Epidermal melanocyte (primary cell): ENCODE measurements at regions not wholly inside any gene's neighbourhood (a gene's known extent, or its start where the extent isn't known, plus 50 kb on each side); places are given as distances from the start of the nearest gene placed in this dataset.
"Not testable (repeated sequence)": the region's sequence is repeated elsewhere in the genome, so short reads cannot be mapped to it uniquely, and the experiment has no call there.

ENCODE experiments used
- DNase-seq: peaks from one replicate; pipeline ENCODE4 v3.0.0; 2011; ENCODE audit warnings: low spot score; ENCODE audit not compliant: insufficient read length

DNA sequence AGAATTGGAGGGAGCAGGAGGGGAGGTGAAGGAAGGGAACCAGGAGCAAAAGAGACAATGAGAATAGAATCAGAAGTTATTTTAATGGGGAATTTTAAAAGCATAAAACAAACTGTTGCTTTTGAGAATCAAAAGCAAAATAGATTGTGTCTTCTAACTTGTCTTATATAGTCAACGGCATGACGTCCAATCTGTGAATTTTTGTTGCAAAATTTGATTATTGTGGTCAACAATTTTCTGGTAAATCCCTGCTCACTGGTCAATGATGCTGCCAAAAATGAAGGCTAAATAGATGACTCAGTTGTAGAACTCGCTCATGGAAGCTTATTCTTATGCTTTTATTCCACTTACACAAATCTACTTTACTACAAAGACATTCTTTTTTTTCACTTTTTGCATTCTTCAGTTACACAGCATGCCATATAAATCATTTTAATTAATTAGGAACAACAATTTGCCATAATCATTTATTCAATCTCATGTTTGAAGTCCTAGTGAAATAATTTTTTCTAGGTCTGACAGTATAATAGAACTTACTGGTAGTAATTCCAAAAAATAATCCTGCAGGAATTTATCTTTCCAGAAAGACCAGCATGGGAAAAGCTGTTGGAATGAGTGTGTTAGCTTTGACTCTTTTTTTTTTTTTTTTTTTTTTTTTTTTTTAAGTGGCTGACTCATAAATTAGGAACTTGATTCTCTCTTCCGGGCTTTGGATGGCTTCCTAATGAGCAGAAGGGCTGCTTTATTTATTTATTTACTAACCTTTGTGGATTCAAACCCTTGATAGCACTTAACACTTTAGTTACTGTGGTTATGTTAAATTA, 256.9 kb downstream of the SPRY2 start:
- DNase-seq, result no peak

DNA sequence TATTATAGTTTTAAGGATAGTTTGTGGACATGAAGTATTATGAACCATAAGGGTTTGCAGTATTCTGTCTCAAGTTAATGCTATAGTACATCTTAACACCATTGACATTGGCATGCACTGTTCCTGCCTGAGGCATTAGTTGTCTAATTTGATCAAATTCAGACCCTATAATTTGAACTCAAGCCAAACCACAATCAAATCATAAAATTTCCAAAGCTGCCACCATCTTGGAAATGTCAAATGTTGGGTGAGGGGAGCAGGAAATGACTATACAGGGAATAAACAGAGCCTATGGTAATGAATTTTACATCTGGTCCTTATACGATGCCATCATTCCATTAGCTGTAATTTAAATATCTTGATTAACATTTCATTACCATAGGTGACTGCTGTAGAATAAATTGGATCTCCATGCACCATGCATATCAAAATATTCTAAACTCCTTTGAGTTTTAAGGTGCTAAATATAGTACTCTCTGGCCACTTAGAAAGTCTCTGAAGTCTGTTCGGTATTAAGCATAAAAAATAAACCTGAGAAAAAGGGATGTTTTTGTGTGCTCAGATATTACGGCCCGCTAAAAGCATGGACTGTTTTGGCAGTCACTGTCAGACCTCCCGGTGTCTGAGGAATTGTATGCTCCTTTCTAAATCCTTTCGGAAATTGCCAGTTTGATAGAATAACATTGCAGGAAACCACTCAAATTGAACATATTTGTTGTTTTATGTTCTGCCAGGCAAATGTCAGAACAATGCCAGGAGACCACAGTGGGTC, 257.7 kb downstream of the SPRY2 start:
- no peak for DNase-seq

DNA sequence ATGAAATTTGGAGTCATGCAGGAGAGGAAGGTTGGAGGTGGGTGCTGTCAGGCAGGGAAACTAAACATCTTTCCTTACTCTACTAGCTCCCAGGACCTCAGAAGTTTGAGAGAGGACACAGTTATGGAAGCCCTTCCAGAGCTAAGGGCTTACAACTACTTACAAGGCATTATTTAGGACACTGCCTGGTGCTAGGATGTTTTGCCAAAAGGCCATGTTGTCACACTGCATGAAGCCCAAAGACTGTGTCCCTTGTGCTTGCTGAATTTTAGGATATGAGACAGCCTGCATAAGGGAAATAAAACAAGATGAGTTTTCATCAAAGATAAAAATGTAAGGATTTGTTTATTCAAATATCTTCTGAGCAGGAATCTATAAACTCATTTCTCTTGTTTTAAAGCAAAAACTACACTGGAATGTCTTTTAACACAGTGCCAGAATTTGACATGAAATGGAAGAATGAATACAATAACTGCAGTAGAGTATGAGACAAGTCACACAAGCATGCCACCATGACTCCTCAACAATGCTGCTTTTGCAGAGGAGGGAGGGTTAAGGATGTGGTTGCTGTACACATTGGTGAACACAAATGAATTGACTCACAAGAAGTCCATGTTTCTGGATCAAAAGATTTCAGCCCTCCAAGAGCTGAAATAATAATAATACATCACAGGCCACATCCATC, 258.4 kb downstream of the SPRY2 start:
- no peak for DNase-seq

DNA sequence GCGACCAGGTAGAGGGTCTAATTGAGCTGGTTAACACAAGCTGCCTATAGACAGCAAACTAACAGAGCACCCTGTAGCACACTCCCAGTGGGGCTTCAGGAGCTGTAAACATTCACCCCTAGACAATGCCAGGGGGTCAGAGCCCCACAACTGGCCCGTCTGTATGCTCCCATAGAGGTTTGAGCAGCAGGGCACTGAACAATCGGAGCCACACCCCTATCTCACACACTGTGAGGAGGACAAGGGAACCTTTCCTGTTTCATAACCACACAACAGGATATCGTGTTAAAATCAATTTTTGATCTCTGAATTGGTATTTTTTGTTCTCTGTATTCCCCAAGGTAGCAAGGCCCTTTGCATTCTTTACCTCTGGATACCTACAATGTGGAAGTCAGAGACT, 266.1 kb downstream of the SPRY2 start:
- no peak for DNase-seq

DNA sequence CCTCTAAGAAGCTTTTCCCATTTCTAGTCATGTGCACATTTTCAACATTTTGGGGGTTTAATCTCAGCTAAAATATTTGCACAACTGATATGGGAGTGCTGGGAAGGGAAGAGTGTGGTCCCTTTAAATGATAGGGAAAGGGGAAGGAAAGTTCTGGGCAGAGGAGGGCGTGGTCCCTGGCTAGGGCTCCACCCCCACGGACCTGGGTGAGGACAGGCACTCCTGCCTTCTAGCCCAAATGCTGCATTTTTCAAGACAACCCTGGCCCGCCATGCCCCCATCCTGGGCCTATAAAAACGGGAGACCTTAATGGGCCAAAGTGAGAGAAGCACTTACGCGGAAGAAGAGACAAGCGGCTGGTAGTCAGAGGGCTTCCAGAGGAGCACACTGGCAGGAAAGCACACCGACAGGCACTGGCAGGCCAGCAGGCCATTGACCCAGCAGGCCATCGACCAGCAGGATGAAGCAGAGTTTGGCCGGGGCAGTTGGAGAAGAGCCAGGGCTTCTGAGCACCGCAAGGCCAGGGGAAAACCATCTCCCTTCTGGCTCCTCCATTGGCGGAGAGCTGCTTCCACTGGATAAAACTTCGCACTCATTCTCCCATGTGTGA, 266.7 kb downstream of the SPRY2 start:
- DNase-seq, result no peak

DNA sequence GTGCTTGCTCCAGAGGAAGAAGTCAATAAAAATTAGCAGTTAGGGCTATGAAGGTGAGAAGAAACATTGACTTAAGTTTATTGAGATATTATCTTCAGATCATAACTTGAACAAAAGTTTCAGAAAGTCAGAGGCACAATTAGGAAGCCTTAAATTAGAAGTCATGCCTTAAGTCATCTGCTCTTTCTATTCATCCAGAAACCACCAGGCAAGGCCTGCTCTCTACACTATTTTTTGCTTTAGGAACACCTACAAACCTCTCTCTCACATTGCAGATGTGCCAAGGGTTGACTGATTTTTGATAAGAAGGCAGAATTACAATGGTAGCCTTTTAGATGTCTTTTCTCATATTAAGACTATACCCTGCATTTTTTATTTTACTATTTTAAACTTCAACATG, 268.7 kb downstream of the SPRY2 start:
- no peak for DNase-seq

DNA sequence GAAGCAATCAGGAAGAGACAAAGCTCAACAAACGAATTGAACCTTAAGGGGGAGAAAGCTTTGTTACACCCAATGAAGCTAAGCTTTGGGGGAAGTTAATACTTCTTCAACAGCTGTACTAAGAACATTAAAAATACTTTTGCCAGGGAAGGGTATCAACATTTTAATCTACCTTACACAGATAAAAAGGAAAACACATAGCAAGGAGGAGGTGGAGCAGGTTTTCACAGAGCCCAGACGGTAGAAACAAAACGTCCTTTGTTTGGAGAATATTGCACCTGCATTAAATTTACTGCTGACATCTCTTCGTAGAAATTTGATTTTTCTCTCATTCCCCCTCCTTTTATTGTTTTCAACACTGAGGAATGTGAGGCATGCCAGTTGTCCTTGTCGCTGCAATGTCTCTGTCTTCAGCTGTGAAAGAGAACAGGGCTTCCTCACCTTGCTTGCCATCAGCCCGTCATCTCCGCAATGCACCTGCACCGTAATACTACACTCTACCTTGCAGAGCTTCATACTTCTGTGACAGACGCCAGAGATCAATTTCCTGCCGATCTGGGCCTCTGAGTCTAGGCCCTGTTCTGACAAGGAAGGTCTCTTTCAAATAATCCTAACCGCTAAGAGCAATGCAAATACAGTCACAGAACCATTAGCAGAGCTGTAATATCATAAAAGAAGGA, 270.8 kb downstream of the SPRY2 start:
- DNase-seq, result no peak

DNA sequence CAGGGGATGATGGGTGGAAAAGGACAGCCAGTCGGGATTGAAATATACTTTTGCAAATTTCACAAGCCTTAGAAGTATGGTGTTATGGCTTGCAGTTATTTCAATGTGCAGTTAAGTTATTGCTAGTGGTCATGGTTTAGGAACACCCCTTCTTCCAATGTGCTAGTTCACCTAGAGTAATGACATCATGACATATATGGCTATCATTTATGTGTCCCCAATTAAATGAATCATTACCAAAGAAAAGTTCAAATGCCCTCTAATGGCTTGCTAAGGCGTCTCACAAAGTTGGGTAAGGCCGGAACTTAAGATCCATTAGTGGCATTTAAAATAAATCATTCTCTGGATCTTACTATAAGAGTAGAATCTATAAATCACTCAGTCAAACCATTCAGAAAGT, 271.6 kb downstream of the SPRY2 start:
- DNase-seq, result no peak

DNA sequence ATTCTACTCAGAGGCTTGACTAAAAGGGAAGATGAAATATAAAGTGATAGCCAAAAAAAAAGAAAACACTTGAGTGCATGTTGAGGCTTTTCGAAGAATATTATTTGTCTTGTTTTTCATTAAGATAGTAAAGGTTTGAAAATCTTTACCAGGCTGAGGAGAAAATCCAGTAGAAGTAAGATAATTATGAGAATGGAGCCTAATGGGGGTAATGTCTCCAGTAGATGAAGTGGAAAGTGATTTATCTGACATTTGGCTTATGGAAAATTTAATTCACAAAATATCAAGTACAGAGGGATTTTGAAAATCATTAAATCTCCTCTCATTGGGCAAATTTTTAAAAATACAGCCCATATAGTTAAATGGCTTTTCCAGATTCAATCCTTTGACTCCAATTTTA, 274.9 kb downstream of the SPRY2 start:
- DNase-seq, result no peak

DNA sequence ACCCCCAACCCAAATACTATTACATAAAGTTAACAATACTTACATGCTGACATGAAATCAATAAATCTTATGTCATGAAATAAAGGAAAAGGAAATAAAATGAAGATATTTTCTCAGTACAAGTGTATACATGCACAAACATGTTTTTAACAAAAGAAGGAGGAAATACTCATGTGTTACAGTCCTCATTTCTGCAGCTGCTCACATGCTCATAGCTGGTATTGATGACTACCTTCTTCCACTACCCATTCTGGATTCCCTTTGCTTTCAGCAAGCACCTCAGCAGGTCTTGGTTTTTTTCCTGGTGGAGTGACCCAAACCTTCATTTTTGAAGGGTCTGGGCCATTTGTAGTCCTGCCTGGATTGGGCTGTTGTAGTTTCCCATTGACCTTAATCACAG, 278.5 kb downstream of the SPRY2 start:
- not testable (repeated sequence) for DNase-seq

DNA sequence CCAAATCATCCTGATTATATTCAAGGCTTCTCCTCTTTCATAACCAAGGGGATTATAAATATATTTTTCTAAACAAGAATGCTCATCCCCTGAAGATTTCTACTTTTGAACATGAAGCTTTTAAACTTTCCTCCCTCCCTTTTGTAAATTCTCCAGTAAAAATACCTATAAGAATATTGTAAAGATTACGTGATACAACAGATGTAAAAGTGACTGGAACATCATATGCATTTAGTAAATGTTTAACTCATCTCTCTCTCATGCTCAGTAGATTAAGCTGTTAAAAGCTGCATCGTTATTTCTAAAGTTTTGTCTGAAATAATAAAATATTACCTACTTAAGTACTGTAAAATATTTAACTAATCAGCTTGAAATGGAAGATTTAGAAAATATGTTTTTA, 281.1 kb downstream of the SPRY2 start:
- DNase-seq, result no peak

DNA sequence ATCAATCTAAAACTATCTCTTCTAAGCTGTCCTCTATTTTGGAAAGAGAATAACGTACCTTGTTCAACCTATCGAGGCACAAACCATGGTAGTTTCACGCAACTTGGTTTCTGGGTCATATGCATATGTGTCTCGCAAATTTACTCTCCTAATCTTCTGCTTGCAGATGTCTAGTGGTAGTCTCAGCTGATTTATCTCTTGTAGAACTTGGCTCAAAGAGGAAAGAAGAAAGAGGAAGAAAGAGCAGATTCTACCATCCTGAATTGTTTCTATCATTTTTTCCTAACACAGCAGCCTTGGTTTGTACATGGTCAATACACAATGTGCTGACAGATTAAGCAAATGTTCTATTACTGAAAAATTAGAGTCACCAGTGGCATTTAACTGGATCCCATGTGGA, 282.3 kb downstream of the SPRY2 start:
- no peak for DNase-seq

DNA sequence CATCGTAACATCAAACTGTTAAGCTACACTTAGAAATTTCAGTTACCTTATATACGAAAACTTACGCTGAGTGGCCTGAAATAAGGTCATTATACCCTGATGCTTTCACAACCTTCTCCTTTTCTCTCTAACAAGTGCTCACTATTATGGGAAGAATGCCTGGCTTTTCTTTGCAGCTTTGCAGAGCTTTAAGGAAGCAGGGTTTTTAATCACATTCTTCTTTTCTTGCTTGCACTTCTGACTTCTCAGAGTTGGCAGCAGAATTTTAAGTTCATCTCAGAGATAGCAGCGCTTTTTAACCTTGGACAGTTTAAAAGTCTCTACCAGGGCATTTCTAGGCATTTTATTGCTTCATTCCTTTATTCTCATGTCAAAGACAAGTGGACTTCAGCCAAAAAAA, 285.1 kb downstream of the SPRY2 start:
- no peak for DNase-seq

DNA sequence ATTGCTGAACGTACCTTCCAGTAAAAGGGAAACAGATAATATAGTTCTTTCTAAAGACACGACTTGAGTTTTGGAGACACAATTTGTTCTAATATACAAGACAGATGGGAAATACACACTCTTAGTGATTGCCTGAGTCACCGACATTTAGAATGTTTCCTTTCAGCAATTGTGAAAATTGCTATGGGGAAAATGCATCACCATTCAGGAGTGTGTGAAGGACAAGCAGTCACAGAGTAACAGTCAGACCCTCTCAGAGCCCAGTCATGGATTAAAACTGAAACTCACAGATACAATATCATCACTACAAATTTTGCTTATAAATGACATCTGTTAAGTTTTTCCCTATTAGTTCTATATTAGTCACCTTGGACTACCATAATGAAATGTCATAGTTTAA, 286.1 kb downstream of the SPRY2 start:
- DNase-seq, result no peak

DNA sequence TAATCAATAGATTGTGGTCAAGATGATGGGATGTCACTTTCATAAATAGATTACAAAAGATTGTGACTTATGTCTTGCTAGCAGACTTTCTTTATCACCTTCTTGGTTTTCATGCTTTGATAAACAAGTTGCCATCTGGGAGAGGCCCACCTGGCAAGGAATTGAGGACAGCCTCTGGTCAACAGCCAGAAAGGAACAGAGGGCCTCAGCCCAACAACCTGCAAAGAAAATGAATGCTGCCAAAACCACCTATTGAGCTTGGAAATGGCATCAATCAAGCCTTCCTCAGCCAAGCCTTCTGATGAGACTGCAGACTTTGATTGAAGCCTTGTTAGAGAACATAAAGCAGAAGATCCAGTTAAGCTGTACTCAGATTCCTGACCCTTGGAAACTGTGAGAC, 288.6 kb downstream of the SPRY2 start:
- no peak for DNase-seq

DNA sequence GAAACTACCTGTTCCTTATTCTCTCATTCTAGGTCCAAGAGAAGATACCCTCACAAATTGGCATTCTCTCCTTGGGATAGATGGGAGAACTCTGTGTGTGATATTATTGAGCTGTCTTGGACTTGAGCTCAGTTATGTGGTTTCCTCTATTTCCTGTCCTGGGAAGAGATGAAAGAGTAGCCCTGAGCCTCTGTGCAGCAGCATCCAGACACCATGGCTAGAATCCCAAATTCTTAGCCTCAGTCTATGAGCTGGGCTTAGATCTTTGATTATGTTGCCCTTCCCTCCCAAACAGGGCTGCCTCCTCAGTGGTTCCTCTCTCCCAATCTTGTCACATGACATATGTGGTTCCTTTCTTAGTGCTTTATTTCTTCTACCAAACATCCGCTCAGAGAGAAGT, 290.7 kb downstream of the SPRY2 start:
- no peak for DNase-seq

DNA sequence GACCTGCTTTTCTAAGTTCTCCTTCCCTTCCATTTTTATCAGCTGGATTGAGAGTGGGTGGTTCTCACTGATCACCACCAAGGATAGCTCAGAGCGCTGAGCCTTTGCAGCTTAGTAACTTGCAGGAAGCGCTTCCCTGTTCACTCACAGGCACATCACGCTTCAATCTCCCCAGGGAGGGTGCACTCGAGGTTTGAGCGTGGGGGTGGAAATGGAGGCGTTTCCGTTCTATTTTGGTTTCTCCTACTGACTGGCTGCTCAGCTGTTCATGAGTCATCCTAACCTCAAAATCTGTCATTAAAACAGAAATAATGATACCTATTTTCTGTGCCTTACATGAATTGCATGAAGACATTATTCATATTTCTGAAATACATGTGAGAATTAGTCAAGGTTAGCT, 292.1 kb downstream of the SPRY2 start:
- peak; percentile 68 for DNase-seq

DNA sequence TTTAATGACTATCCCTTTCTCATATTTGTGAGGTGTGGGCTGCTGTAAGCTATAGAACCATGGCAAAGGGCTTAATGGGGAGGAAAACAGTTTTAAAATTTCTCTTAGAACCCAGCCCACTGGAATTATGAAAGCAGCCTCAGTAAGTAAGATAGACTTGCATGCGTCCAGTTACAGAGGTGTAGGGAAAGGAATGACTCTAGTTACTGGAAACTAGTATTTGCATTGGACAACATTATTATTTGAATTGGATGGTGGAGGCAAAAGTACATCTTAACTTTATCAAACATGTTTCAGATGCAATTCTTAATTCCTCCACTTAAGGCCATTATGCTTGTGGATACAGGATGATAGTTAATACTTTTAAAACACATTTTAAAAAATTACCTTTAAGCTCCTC, 292.9 kb downstream of the SPRY2 start:
- no peak for DNase-seq

DNA sequence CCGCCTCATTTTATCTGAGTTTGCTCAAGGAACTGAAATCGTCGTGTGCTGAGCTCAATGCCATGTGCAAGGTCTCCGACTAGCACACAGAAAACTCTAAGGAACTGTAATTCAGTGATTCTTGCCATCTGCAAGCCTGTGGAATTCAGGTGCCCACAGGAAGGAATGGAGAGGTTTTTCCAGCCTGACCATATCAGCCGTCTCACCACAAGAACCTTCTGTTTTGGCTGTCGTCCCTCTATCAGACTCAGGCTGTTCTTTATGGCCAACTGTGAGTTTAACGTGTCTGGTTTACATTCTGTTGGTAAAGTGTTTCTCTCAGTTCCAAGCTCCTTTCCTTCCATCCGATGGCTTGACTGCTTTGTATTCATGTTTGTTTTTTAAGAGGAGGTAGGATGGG, 293.5 kb downstream of the SPRY2 start:
- DNase-seq, result no peak

DNA sequence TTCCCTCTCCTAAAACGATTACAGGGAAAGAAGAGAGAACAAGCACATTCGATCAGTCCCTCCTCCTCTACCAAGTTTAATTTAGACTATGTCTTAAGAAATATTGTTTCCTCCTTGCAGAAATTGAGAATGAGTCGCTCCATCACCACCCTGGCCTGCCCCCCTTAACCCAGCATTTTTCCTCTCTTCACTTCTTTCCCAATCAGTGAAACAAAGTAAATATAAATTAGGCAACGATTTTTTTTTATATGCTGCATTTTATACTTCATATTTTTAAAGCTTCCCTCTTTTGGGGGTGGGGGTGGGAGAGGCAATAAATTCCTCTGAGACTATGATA, 300.0 kb downstream of the SPRY2 start:
- no peak for DNase-seq

DNA sequence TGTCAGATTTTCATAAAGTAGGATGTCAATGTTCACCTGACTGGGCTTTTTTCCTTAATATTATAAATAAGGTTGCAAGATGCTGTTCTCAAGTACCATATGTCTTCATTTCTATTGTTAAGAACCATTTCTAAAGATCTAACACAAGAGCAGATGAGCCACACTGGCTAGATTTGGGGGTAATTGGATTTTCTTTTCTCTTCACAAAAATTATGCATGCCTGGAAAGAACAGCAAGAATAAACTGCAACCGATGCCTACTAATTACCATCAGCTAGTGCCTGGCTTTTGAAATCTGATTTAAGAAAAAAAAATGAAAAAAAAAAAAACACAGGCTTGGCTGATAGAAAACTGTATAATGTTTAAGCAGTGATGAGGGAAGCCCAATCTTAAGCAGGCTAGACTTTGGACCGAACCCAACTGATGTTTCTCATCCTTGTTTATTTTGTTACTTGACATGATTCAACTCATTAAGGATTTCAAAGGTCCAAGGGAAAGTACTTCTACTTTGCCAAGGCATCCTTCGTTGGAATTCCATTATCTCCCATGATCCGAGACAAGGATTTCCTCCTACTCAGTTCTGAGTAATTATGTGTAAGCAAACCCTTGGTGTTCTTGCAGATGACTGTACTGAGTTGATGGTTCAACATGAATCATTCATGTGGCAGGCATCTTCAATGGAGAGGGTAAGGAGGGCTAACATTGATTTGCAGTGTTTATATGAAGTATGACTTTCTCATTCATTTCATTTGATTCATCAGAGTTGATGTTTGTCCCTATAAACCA, 300.5 kb downstream of the SPRY2 start:
- DNase-seq, result no peak
